HEK293 (cell line): ENCODE measurements at regions not wholly inside any gene's neighbourhood (a gene's known extent, or its start where the extent isn't known, plus 50 kb on each side); places are given as distances from the start of the nearest gene placed in this dataset.

ENCODE experiments used
- CTCF ChIA-PET: fragments of 350-600 bp; formaldehyde crosslinking; extraction: SDS; loops from one replicate; lab custom pipeline; 2021; ENCODE audit warnings: antibody characterized with exemption; lab: Yijun Ruan, JAX
- POLR2A ChIA-PET: fragments of 300-600 bp; formaldehyde crosslinking; extraction: SDS; loops from one replicate; lab custom pipeline; 2020; ENCODE audit warnings: antibody characterized with exemption, inconsistent platforms; lab: Yijun Ruan, JAX
- H3K27ac ChIP-seq: fragments of 200-500 bp; sonication (Bioruptor generic); 2 replicates; pipeline ENCODE4 v1.5.1; 2014; ENCODE audit warnings: low read depth, low read length, control low read depth, inconsistent platforms; ENCODE audit errors: extremely low read depth
- H3K36me3 ChIP-seq, 2 experiments: fragments of 200-500 bp in 1 of 2; sonication (Bioruptor generic) in 1 of 2; 1 replicate in 1 of 2; 2 replicates in 1 of 2; pipeline ENCODE4 v1.5.1; 2014 to 2017; ENCODE audit warnings: inconsistent platforms in 2 of 2, low read length in 2 of 2; ENCODE audit not compliant: control insufficient read depth in 2 of 2, insufficient read depth in 1 of 2
- H3K4me1 ChIP-seq: fragments of 200-500 bp; sonication (Bioruptor generic); 2 replicates; pipeline ENCODE4 v1.5.1; 2014; ENCODE audit warnings: mild to moderate bottlenecking, low read length, inconsistent platforms; ENCODE audit not compliant: control insufficient read depth, insufficient read depth
- H3K4me3 ChIP-seq: 2 replicates; pipeline ENCODE4 v1.5.1; 2011; ENCODE audit warnings: low read depth, mild to moderate bottlenecking, control low read depth, low read length, moderate library complexity
- H3K9me3 ChIP-seq: fragments of 200-500 bp; sonication (Bioruptor generic); 2 replicates; pipeline ENCODE4 v1.5.1; 2014; ENCODE audit warnings: low read depth, low read length, inconsistent platforms; ENCODE audit not compliant: control insufficient read depth, insufficient read depth
- FEZF1 ChIP-seq: fragments of 450-650 bp; formaldehyde crosslinking; IDR thresholded peaks from 2 replicates; pipeline ENCODE4 v1.5.1; 2016; ENCODE audit warnings: missing biosample characterization, missing genetic modification characterization
- HIC1 ChIP-seq: fragments of 450-650 bp; formaldehyde crosslinking; IDR thresholded peaks from 2 replicates; pipeline ENCODE4 v1.5.1; 2016; ENCODE audit warnings: missing biosample characterization, missing genetic modification characterization
- MYNN ChIP-seq: fragments of 450-650 bp; formaldehyde crosslinking; IDR thresholded peaks from 2 replicates; pipeline ENCODE4 v1.5.1; 2016; ENCODE audit warnings: missing biosample characterization, missing genetic modification characterization, borderline replicate concordance
- PRDM2 ChIP-seq: fragments of 450-650 bp; formaldehyde crosslinking; IDR thresholded peaks from 2 replicates; pipeline ENCODE4 v1.5.1; 2016; ENCODE audit warnings: missing biosample characterization, missing genetic modification characterization, borderline replicate concordance
- SETDB1 ChIP-seq: IDR thresholded peaks from one replicate; pipeline ENCODE4 v1.6.1; 2017; ENCODE audit warnings: mild to moderate bottlenecking, low read length, moderate library complexity, mixed read lengths; ENCODE audit not compliant: insufficient read length
- SP2 ChIP-seq: fragments of 450-650 bp; formaldehyde crosslinking; IDR thresholded peaks from 2 replicates; pipeline ENCODE4 v1.5.1; 2016; ENCODE audit warnings: missing biosample characterization, missing genetic modification characterization
- YY1 ChIP-seq: fragments of 450-650 bp; formaldehyde crosslinking; IDR thresholded peaks from 2 replicates; pipeline ENCODE4 v1.5.1; 2018; ENCODE audit warnings: missing biosample characterization, missing genetic modification characterization
- ZBTB11 ChIP-seq: fragments of 450-650 bp; formaldehyde crosslinking; conservative IDR thresholded peaks from 2 replicates; pipeline ENCODE4 v1.5.1; 2016; ENCODE audit warnings: low read depth, missing biosample characterization, missing genetic modification characterization
- ZBTB48 ChIP-seq: fragments of 450-650 bp; formaldehyde crosslinking; IDR thresholded peaks from 2 replicates; pipeline ENCODE4 v1.5.1; 2016; ENCODE audit warnings: missing biosample characterization, missing genetic modification characterization
- ZNF155 ChIP-seq: fragments of 450-650 bp; formaldehyde crosslinking; IDR thresholded peaks from 2 replicates; pipeline ENCODE4 v1.5.1; 2016; ENCODE audit warnings: missing biosample characterization, missing genetic modification characterization
- ZNF202 ChIP-seq: fragments of 450-650 bp; formaldehyde crosslinking; IDR thresholded peaks from 2 replicates; pipeline ENCODE4 v1.5.1; 2016; ENCODE audit warnings: missing biosample characterization, missing genetic modification characterization, borderline replicate concordance
- ZNF239 ChIP-seq: fragments of 450-650 bp; formaldehyde crosslinking; IDR thresholded peaks from 2 replicates; pipeline ENCODE4 v1.5.1; 2016; ENCODE audit warnings: missing biosample characterization, missing genetic modification characterization
- ZNF266 ChIP-seq: fragments of 450-650 bp; formaldehyde crosslinking; IDR thresholded peaks from 2 replicates; pipeline ENCODE4 v1.5.1; 2016; ENCODE audit warnings: missing biosample characterization, missing genetic modification characterization, low read depth
- ZNF302 ChIP-seq: fragments of 450-650 bp; formaldehyde crosslinking; IDR thresholded peaks from 2 replicates; pipeline ENCODE4 v1.5.1; 2016; ENCODE audit warnings: missing biosample characterization, missing genetic modification characterization, low read depth
- ZNF335 ChIP-seq: fragments of 450-650 bp; formaldehyde crosslinking; conservative IDR thresholded peaks from 2 replicates; pipeline ENCODE4 v1.5.1; 2016; ENCODE audit warnings: missing biosample characterization, missing genetic modification characterization
- ZNF404 ChIP-seq: fragments of 450-650 bp; formaldehyde crosslinking; IDR thresholded peaks from 2 replicates; pipeline ENCODE4 v1.5.1; 2017; ENCODE audit warnings: missing biosample characterization, missing genetic modification characterization
- ZNF514 ChIP-seq: fragments of 450-650 bp; formaldehyde crosslinking; IDR thresholded peaks from 2 replicates; pipeline ENCODE4 v1.5.1; 2016; ENCODE audit warnings: missing biosample characterization, missing genetic modification characterization
- ZNF701 ChIP-seq: fragments of 450-650 bp; formaldehyde crosslinking; IDR thresholded peaks from 2 replicates; pipeline ENCODE4 v1.5.1; 2016; ENCODE audit warnings: missing biosample characterization, missing genetic modification characterization
- ZNF777 ChIP-seq: fragments of 450-650 bp; formaldehyde crosslinking; IDR thresholded peaks from 2 replicates; pipeline ENCODE4 v1.5.1; 2017; ENCODE audit warnings: missing biosample characterization, missing genetic modification characterization, borderline replicate concordance
- TF ChIP-seq, protein P1 (sequence below): fragments of 450-650 bp; formaldehyde crosslinking; IDR thresholded peaks from 2 replicates; pipeline ENCODE4 v1.5.1; 2016; ENCODE audit warnings: missing biosample characterization, missing genetic modification characterization

GRCh38 chr5:81883371-81883770 is 88.5 kb upstream of the ATG10 start (continued):
- no peak for TF ChIP-seq ZNF777 (tag by site-specific recombination)
- TF ChIP-seq SP2 = no peak
- no peak for TF ChIP-seq ZNF266 (tag by site-specific recombination)

DNA sequence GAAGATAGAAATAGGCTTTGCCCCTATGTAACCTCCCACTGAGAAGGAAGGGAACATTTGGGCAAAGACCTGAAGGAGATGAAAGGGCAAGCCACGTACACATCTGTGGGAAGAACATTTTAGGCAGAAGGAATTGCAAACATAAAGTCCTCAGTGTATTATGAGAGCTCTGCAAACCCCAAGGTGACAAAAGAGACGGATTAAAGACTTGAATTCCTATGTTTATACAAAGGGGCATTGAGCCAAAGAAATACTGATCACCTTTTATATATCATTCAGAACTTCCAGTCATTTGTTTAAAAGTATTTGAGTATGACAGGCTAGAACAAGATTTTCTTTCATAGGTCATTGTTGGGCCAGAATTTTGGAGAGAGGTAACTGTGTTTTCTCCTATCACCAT is 90.2 kb upstream of the ATG10 start:
- CTCF ChIA-PET = no interaction called here
- TF ChIP-seq ZNF335 (tag by site-specific recombination) (no peak), ZBTB11 (tag by site-specific recombination) (no peak), ZNF302 (no peak), ZNF514 (tag by site-specific recombination) (no peak), SETDB1 (no peak), MYNN (tag by site-specific recombination) (no peak), ZNF202 (no peak), HIC1 (tag by site-specific recombination) (no peak), ZNF701 (tag by site-specific recombination) (no peak)
- TF ChIP-seq, protein P1, sequence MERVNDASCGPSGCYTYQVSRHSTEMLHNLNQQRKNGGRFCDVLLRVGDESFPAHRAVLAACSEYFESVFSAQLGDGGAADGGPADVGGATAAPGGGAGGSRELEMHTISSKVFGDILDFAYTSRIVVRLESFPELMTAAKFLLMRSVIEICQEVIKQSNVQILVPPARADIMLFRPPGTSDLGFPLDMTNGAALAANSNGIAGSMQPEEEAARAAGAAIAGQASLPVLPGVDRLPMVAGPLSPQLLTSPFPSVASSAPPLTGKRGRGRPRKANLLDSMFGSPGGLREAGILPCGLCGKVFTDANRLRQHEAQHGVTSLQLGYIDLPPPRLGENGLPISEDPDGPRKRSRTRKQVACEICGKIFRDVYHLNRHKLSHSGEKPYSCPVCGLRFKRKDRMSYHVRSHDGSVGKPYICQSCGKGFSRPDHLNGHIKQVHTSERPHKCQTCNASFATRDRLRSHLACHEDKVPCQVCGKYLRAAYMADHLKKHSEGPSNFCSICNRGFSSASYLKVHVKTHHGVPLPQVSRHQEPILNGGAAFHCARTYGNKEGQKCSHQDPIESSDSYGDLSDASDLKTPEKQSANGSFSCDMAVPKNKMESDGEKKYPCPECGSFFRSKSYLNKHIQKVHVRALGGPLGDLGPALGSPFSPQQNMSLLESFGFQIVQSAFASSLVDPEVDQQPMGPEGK (tag by site-specific recombination) = no peak

DNA sequence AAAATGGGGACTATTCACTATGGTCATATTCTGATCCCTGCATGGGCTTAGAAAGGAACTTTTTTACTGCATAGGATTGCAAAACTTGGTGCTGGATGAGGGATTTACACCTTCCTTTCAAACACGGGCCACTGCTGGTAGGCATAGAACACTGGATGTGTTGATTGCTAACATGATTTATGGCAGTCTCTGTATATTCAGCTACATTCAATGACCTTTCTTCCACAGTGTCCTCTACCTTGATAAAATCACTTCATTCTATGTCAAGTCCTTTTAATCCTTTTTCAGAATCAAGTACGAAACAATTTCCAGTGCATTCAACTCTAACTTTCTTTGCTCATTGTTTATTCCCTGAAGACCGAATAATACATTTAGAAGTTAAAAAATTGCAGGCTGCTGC is 91.9 kb upstream of the ATG10 start:
- CTCF ChIA-PET = no interaction called here
- Histone ChIP-seq H3K27ac (no peak overlapping the region), H3K4me3 (no peak overlapping the region), H3K36me3 (no peaks in the 10 kb centered on the region), H3K9me3 (no peaks in the 10 kb centered on the region), H3K4me1 (no peaks in the 10 kb centered on the region)
- POLR2A ChIA-PET = no interaction called here
- TF ChIP-seq ZBTB48 (tag by site-specific recombination) (no peak), PRDM2 (tag by site-specific recombination) (no peak), ZNF239 (tag by site-specific recombination) (no peak), FEZF1 (tag by site-specific recombination) (no peak), YY1 (no peak), ZNF404 (tag by site-specific recombination) (no peak), ZNF155 (tag by site-specific recombination) (no peak)

More for the DNA sequence above, 90.2 kb upstream of the ATG10 start:
- H3K4me3 ChIP-seq = no peak overlapping the region
- no peaks in the 10 kb centered on the region for H3K9me3 ChIP-seq
- no peaks in the 10 kb centered on the region for H3K4me1 ChIP-seq
- POLR2A ChIA-PET = no interaction called here
- H3K27ac ChIP-seq = no peak overlapping the region
- H3K36me3 ChIP-seq = no peaks in the 10 kb centered on the region
